KMS-11 (cell line): ENCODE measurements at regions not wholly inside any gene's neighbourhood (a gene's known extent, or its start where the extent isn't known, plus 50 kb on each side); places are given as distances from the start of the nearest gene placed in this dataset.
"Not testable (repeated sequence)": the region's sequence is repeated elsewhere in the genome, so short reads cannot be mapped to it uniquely, and the experiment has no call there.

Experiments
- H2AFZ ChIP-seq: fragments of 200-600 bp; sonication (generic); 2 replicates; pipeline ENCODE4 v1.6.1; 2016; ENCODE audit warnings: antibody characterized with exemption, mixed run types, low read depth
- H3K27ac ChIP-seq: fragments of 200-600 bp; sonication (generic); 2 replicates; pipeline ENCODE4 v1.6.1; 2016; ENCODE audit warnings: mild to moderate bottlenecking, mixed run types
- H3K27me3 ChIP-seq: fragments of 200-600 bp; sonication (generic); 2 replicates; pipeline ENCODE4 v1.6.1; 2017; ENCODE audit warnings: mild to moderate bottlenecking, low read depth, mixed run types, moderate library complexity; ENCODE audit not compliant: insufficient read depth
- H3K36me3 ChIP-seq: fragments of 200-600 bp; sonication (generic); 2 replicates; pipeline ENCODE4 v1.6.1; 2017; ENCODE audit warnings: mild to moderate bottlenecking, mixed run types; ENCODE audit not compliant: insufficient read depth
- H3K4me1 ChIP-seq: fragments of 200-600 bp; sonication (generic); 2 replicates; pipeline ENCODE4 v1.6.1; 2016; ENCODE audit warnings: mild to moderate bottlenecking, low read depth, mixed run types; ENCODE audit not compliant: poor library complexity, severe bottlenecking
- H3K4me2 ChIP-seq: fragments of 200-600 bp; sonication (generic); 2 replicates; pipeline ENCODE4 v1.7.0; 2016; ENCODE audit warnings: mild to moderate bottlenecking, mixed run types
- H3K4me3 ChIP-seq: fragments of 200-600 bp; sonication (generic); IDR thresholded peaks from 2 replicates; pipeline ENCODE4 v1.6.1; 2017; ENCODE audit warnings: low read depth, low read length, mixed read lengths; ENCODE audit not compliant: insufficient read depth
- H3K79me2 ChIP-seq: fragments of 200-600 bp; sonication (generic); 2 replicates; pipeline ENCODE4 v1.6.1; 2016; ENCODE audit warnings: low read depth, mixed run types; ENCODE audit not compliant: insufficient read depth
- H3K9ac ChIP-seq: fragments of 200-600 bp; sonication (generic); 2 replicates; pipeline ENCODE4 v1.6.1; 2016; ENCODE audit warnings: mild to moderate bottlenecking, mixed run types
- H4K20me1 ChIP-seq: fragments of 200-600 bp; sonication (generic); 2 replicates; pipeline ENCODE4 v1.6.1; 2016; ENCODE audit warnings: mild to moderate bottlenecking, mixed run types; ENCODE audit not compliant: insufficient read depth
- TF ChIP-seq, protein P1 (sequence below): fragments of 200-600 bp; sonication (generic); conservative IDR thresholded peaks from 2 replicates; pipeline ENCODE4 v1.6.1; 2017; ENCODE audit warnings: low read depth, mild to moderate bottlenecking, antibody characterized with exemption, low read length, moderate library complexity, mixed read lengths

DNA sequence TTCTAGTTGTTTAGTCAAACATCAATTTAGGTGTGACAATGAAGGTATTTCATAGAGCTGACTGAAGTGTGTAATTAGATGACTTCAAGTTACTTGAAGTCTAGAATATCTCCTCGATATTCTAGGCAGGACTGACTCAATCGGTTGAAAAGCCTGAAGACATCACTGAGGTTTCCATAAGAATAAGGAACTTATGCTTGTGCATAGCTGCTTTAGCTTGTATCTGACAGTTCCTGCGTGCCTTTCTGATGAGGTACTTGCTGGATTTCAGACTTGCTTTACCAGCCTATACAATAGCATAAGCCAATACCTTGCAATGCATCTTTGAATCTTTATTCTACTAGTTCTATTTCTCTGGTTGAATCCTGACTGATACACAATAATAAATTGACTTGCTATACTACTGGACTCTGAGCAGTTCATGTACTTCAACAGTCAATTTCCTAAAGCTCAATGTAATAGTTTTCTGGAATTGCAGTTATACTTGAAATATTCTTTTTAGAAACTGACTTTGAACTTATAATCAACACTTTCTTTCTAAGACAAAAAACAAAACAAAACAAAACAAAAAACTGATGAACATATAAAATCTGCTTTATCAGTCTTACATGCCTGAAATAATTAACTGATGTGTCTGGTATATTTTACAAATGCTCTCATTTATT is 1534.8 kb downstream of the SLITRK5 start:
- TF ChIP-seq, protein P1, sequence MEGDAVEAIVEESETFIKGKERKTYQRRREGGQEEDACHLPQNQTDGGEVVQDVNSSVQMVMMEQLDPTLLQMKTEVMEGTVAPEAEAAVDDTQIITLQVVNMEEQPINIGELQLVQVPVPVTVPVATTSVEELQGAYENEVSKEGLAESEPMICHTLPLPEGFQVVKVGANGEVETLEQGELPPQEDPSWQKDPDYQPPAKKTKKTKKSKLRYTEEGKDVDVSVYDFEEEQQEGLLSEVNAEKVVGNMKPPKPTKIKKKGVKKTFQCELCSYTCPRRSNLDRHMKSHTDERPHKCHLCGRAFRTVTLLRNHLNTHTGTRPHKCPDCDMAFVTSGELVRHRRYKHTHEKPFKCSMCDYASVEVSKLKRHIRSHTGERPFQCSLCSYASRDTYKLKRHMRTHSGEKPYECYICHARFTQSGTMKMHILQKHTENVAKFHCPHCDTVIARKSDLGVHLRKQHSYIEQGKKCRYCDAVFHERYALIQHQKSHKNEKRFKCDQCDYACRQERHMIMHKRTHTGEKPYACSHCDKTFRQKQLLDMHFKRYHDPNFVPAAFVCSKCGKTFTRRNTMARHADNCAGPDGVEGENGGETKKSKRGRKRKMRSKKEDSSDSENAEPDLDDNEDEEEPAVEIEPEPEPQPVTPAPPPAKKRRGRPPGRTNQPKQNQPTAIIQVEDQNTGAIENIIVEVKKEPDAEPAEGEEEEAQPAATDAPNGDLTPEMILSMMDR: no peak
- Histone ChIP-seq H2AFZ (no peak overlapping the region), H3K4me3 (no peak overlapping the region), H3K4me2 (no peak overlapping the region), H3K79me2 (no peaks in the 10 kb centered on the region), H3K27me3 (no peaks in the 10 kb centered on the region), H4K20me1 (no peaks in the 10 kb centered on the region), H3K27ac (no peak overlapping the region), H3K4me1 (no peaks in the 10 kb centered on the region), H3K36me3 (no peaks in the 10 kb centered on the region), H3K9ac (no peak overlapping the region)

- H4K20me1 ChIP-seq: no peaks in the 10 kb centered on the region
- no peak overlapping the region for H2AFZ ChIP-seq
- H3K27ac ChIP-seq: no peak overlapping the region
- H3K9ac ChIP-seq: no peak overlapping the region
- TF ChIP-seq, protein P1: no peak
- H3K36me3 ChIP-seq: no peaks in the 10 kb centered on the region
- H3K4me2 ChIP-seq: no peak overlapping the region
- no peaks in the 10 kb centered on the region for H3K4me1 ChIP-seq
- H3K79me2 ChIP-seq: no peaks in the 10 kb centered on the region
- no peaks in the 10 kb centered on the region for H3K27me3 ChIP-seq
- H3K4me3 ChIP-seq: no peak overlapping the region
These were observed 1541.0 kb downstream of the SLITRK5 start for GRCh38 chr13:89212186-89212585.

- Histone ChIP-seq H3K4me2 (no peak overlapping the region), H3K9ac (no peak overlapping the region), H2AFZ (no peak overlapping the region), H3K79me2 (no peaks in the 10 kb centered on the region), H3K36me3 (no peaks in the 10 kb centered on the region), H3K27ac (no peak overlapping the region), H3K4me1 (no peaks in the 10 kb centered on the region), H4K20me1 (no peaks in the 10 kb centered on the region), H3K27me3 (no peaks in the 10 kb centered on the region), H3K4me3 (no peak overlapping the region)
- TF ChIP-seq, protein P1: no peak
These were observed 1543.0 kb downstream of the SLITRK5 start for GRCh38 chr13:89214185-89214584.

GRCh38 chr13:89215319-89215718 is 1544.1 kb downstream of the SLITRK5 start:
- H3K79me2 ChIP-seq, H3K4me2 ChIP-seq, H3K4me3 ChIP-seq, H3K27ac ChIP-seq, H2AFZ ChIP-seq, H3K27me3 ChIP-seq, H3K4me1 ChIP-seq, H3K36me3 ChIP-seq, H3K9ac ChIP-seq, H4K20me1 ChIP-seq: not testable (repeated sequence)

DNA sequence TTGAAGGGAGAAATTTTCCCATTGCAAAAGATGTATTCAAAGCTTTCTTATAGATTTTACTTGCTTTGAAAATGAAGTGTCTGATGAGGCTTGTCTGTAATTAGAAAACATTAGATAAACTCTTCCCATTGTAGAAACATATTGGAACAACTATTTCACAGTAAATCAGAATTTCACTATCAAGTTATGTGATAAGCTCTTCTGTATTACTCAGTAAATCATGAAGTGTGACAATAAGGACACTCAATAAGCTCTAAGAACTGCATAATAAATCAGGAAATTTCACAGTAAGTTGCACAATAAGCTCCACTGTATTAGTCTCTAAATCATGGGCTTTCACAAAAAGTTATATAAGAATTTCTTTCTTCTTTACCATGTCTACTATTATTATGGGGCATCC is 1546.6 kb downstream of the SLITRK5 start:
- H3K9ac ChIP-seq: no peak overlapping the region
- H3K79me2 ChIP-seq: no peaks in the 10 kb centered on the region
- no peak overlapping the region for H3K4me3 ChIP-seq
- no peaks in the 10 kb centered on the region for H4K20me1 ChIP-seq
- no peak overlapping the region for H3K4me2 ChIP-seq
- H3K4me1 ChIP-seq: no peaks in the 10 kb centered on the region
- H3K36me3 ChIP-seq: no peaks in the 10 kb centered on the region
- no peak overlapping the region for H2AFZ ChIP-seq
- no peak overlapping the region for H3K27ac ChIP-seq
- H3K27me3 ChIP-seq: no peaks in the 10 kb centered on the region
- TF ChIP-seq, protein P1: no peak
